Central memory CD8-positive, alpha-beta T cell (primary cell): ENCODE measurements at regions not wholly inside any gene's neighbourhood (a gene's known extent, or its start where the extent isn't known, plus 50 kb on each side); places are given as distances from the start of the nearest gene placed in this dataset.

ENCODE experiments used
- ATAC-seq: fragments of 150-1000 bp; cut with Tn5 transposase; replicated peaks from 2 replicates; pipeline ENCODE4 v1.10.0; 2022; ENCODE audit warnings: mild to moderate bottlenecking, moderate FRiP score, moderate number of reproducible peaks; ENCODE audit not compliant: poor library complexity, severe bottlenecking; ENCODE audit errors: extremely low read depth
- DNase-seq, 2 donors: peaks; one replicate each; pipeline ENCODE4 v3.0.0; 2021; ENCODE audit warnings: low spot score in 2 of 2
- H3K27ac Mint-ChIP-seq: one replicate; pipeline ENCODE4 v1.8.0; 2022; ENCODE audit warnings: low read depth, mild to moderate bottlenecking, moderate library complexity, mixed read lengths
- H3K27me3 Mint-ChIP-seq: one replicate; pipeline ENCODE4 v1.8.0; 2022; ENCODE audit warnings: mixed read lengths
- H3K36me3 Mint-ChIP-seq: one replicate; pipeline ENCODE4 v1.8.0; 2022; ENCODE audit warnings: mild to moderate bottlenecking, moderate library complexity, mixed read lengths; ENCODE audit not compliant: insufficient read depth
- H3K4me1 Mint-ChIP-seq: one replicate; pipeline ENCODE4 v1.8.0; 2022; ENCODE audit warnings: mixed read lengths
- H3K4me3 Mint-ChIP-seq: one replicate; pipeline ENCODE4 v1.8.0; 2022; ENCODE audit warnings: mild to moderate bottlenecking, moderate library complexity, mixed read lengths
- H3K9me3 Mint-ChIP-seq: one replicate; pipeline ENCODE4 v1.8.0; 2022; ENCODE audit warnings: mixed read lengths

DNA sequence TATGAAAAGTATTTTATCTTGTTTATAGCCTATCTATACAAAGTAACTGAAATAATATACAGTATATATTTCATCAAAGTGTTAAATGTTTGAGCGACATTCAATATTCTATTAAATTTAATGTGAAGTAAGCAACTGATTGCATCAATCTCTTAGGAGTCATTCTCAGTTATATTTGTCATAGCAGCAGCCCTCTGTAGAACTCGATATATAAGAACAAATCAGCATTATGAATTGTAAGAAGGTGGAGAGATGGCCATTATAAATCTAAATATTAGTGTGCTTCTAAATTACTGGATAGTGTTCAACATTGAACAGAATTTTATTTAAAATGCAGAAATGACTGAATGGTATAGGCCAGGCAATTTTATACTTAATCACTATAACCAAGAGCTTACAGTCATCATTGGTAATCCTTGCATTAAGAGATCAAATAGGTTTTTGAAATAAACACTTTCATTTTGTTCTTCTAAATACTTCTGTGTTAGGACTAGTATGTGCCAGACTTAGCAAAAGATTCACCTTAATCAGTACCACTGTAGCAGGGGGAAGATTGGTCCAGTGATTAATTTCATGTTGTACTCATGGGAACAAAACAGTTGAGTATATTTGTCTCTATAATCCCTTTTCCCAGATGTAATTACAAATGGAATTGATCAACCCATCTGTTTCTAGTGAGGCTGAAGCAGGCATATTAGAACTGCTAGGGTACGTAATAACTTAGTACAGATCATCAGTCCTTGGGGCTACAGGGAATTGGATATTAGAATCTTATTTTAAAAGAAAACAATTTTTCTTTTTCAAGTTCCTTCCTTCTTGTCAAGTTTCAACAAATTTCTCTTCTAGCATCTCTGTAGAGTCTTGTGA lies 108.3 kb upstream of the TYRP1 start:
- Mint-ChIP-seq H3K4me1 (no peaks in the 10 kb centered on the region), H3K27me3 (no peaks in the 10 kb centered on the region), H3K36me3 (no peaks in the 10 kb centered on the region), H3K4me3 (no peak overlapping the region), H3K27ac (no peak overlapping the region), H3K9me3 (peaks cover 21% of the 10 kb centered on the region)
- ATAC-seq (no peak), DNase-seq (no peak)

DNA sequence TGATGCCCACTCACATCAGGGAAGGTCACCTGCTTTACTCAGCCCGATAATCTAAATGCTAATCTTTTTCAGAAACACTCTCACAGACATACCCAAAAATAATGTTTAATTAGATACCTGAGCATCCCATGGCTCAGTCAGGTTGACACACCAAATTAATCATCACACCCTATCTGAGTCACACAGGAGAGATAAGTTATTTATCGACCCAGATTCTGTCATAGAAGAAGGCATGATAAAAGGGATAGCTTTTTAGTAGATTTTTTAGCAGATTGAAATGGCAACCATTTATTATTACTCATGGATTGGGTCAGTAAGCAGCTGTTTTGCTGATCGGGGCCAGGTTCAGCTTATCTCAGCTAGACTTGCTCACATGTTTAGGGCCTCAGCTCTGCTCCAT lies 97.8 kb upstream of the TYRP1 start:
- no peak overlapping the region for H3K4me3 Mint-ChIP-seq
- ATAC-seq, result no peak
- H3K4me1 Mint-ChIP-seq, result no peaks in the 10 kb centered on the region
- H3K27ac Mint-ChIP-seq, result no peak overlapping the region
- H3K36me3 Mint-ChIP-seq, result peaks cover 2% of the 10 kb centered on the region
- DNase-seq, result no peak
- peaks cover 27% of the 10 kb centered on the region for H3K9me3 Mint-ChIP-seq
- H3K27me3 Mint-ChIP-seq, result no peaks in the 10 kb centered on the region

DNA sequence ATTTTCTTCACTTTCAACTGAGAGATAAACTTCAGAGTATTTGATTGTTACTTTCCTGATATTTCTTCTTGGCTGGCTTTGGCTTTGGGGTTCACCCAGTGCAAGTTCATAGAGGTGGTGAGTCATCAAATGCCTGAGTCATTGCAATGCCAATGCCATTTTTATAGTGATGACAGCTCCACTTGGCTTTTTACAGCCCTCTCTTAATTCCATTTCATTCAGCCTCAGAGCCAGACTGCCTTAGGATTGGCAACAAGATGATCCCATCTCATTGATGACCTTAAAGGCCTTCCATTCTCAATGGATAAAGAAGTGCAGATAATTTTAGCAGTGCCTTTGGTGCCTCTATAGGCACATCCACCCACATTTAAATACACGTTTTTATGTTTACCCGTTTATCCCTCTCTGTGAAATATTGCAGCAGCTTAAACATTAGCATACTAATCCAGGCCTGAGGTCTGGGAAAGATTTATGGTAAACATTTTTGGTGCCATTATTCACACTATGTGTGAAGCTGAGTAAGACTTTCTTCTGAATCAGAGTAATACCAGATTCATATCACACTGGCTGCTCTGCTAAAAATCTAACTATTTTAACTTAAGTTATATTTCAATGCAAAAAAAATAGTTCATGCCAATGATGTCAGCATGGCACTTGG lies 88.9 kb upstream of the TYRP1 start:
- Mint-ChIP-seq H3K27me3 (no peaks in the 10 kb centered on the region), H3K9me3 (peaks cover 13% of the 10 kb centered on the region), H3K36me3 (no peaks in the 10 kb centered on the region), H3K4me1 (no peaks in the 10 kb centered on the region), H3K4me3 (no peak overlapping the region), H3K27ac (no peak overlapping the region)
- DNase-seq, result no peak
- ATAC-seq, result no peak

DNA sequence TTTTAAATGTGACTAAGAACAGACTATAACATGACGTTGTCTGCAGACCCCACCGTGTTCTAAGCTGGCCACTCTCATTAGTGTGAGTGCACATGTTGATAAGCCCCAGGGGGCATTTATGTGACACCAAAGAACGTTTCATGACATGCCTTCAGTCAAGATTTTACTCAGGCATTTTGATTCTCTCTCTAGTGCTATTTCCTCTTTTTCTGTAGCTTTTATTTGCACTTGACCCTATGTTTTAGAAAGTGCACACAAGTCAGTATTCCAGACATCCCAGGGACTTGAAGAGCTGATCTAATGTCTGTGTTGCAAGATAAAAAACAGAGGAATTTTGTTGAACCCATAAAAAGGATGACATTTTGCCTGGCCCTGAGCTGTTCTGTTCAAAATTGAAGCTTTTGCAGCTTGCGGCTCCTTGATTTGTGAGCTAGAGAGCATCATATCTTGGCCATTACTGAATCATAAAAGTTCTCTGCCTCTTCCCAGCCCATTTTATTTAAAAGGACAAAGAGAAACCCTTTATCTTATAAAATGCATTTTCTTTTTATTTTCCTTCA lies 80.9 kb upstream of the TYRP1 start:
- Mint-ChIP-seq H3K9me3 (peaks cover 27% of the 10 kb centered on the region), H3K4me3 (no peak overlapping the region), H3K27ac (no peak overlapping the region), H3K27me3 (no peaks in the 10 kb centered on the region), H3K4me1 (no peaks in the 10 kb centered on the region), H3K36me3 (peaks cover 2% of the 10 kb centered on the region)
- DNase-seq (no peak), ATAC-seq (no peak)

DNA sequence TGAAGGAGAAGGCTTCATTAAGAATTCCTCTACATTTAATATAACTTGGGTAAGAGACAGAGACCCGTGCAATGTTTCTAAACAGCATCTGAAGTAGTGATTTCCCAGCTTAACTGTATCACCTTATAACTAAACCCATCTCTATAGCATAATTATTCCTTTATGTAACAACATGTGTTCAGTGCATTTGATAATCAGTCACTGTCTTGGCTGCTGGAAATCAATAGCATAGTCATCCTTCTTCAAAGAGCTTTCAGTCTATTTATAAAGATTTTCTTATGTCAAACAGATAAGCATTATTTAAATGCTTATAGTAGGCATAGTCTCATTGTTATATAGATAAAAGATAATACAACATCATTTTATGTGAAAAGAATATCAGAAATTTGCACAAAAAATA lies 80.1 kb upstream of the TYRP1 start:
- Mint-ChIP-seq H3K27me3 (no peaks in the 10 kb centered on the region), H3K27ac (no peak overlapping the region), H3K36me3 (peaks cover 2% of the 10 kb centered on the region), H3K4me3 (no peak overlapping the region), H3K4me1 (no peaks in the 10 kb centered on the region), H3K9me3 (peaks cover 26% of the 10 kb centered on the region)
- no peak for DNase-seq
- ATAC-seq, result no peak

DNA sequence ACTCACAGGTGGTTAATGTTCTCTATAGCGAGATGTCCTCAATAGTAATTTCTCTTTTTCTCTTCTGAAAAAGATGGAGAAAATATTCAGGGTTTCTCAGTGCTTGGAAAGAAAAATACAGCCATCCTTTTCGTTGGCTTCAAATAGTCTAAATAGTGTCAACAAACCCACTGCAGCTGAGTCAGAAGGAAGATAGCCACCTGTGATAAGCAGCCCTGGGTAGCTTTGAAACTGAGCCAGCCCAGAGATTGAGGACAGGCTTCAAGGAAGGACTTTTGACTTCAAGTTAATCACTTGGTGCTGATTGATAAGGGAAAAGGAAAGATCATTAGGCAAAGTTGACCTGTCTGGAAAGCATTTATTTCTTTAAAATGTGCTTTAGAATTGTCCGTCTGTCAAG lies 78.7 kb upstream of the TYRP1 start:
- no peak overlapping the region for H3K27ac Mint-ChIP-seq
- H3K9me3 Mint-ChIP-seq, result peaks cover 22% of the 10 kb centered on the region
- H3K4me3 Mint-ChIP-seq, result no peak overlapping the region
- DNase-seq (no peak), ATAC-seq (no peak)
- peaks cover 2% of the 10 kb centered on the region for H3K36me3 Mint-ChIP-seq
- H3K4me1 Mint-ChIP-seq, result no peaks in the 10 kb centered on the region
- H3K27me3 Mint-ChIP-seq, result no peaks in the 10 kb centered on the region

DNA sequence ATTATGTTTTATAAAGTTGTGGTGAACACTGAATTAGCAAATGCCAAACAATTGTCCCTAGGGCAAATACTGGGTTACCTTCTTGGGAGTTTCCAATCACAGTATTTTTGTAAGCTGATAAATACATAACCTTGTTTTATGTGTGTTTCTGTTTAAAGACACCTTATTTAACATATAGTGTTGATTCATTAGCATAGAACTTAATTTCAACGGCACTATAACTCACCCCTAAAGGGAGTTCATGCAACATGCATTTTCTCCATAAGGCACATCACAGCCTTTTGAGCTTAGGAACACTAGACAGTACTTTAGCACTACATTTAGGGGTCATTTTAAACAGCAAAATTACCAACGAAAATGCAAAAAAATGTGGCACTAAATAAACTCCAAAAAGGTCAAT lies 74.2 kb upstream of the TYRP1 start:
- DNase-seq, result no peak
- no peak for ATAC-seq
- Mint-ChIP-seq H3K4me1 (no peaks in the 10 kb centered on the region), H3K36me3 (peaks cover 2% of the 10 kb centered on the region), H3K27me3 (no peaks in the 10 kb centered on the region), H3K4me3 (no peak overlapping the region), H3K27ac (no peak overlapping the region), H3K9me3 (peaks cover 9% of the 10 kb centered on the region)

DNA sequence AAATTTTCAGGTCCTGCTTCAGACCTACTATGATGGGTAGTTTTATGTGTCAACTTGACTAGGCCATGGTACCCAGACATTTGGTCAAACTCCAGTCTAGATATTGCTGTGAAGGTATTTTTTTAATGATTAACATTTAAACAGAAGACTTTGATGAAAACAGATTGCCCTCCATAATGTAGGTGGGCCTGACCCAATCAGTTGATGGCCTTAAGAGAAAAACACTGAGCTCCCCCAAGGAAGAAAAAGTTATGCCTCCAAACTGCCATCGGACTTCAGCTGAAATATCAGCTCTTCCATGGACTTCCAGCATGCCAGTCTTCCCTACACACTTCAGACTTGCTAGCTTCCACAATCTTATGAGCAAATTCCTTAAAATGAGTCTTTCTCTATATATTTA lies 67.3 kb upstream of the TYRP1 start:
- ATAC-seq (no peak), DNase-seq (no peak)
- Mint-ChIP-seq H3K4me3 (no peak overlapping the region), H3K27me3 (no peaks in the 10 kb centered on the region), H3K36me3 (peaks cover 1% of the 10 kb centered on the region), H3K4me1 (no peaks in the 10 kb centered on the region), H3K27ac (no peak overlapping the region), H3K9me3 (peaks cover 19% of the 10 kb centered on the region)

DNA sequence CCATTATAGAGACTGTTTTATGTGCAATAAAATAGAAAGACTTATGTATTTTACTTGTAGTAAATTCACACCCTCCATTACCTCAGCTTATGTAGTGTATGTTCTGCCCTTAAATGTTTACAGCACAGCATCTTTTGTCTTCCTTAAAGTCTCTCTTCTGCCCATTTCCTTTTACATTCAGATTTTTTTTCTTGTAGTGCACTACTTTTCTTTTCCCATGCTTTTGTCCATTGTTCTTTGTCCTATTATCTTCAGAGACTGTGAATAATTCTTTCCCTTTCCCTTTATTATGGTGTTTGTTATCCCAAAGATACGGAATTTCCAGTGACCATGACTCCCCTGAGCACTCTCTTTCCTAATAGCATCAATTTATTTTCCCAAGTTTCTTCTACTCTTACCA lies 66.1 kb upstream of the TYRP1 start:
- Mint-ChIP-seq H3K4me3 (no peak overlapping the region), H3K27ac (no peak overlapping the region), H3K27me3 (no peaks in the 10 kb centered on the region), H3K9me3 (peaks cover 26% of the 10 kb centered on the region), H3K4me1 (no peaks in the 10 kb centered on the region), H3K36me3 (peaks cover 1% of the 10 kb centered on the region)
- DNase-seq (no peak), ATAC-seq (no peak)

DNA sequence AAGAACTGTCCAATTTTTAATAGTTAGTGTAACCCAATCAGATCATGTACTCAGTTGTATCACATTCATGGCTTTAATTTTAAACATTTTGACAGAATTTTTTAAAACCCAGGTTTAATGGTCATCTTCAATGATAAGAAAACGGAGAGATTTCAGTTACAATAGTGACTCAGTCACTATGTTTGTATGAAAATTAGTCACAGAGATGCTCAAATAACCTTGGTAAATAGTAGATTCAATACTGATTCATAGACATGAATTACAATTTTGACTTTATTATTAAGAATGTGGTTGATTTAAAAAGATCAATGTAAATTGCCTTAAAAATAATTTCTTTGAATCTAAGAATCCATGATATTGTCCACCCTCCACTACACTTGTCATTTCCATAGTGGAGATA lies 64.6 kb upstream of the TYRP1 start:
- Mint-ChIP-seq H3K4me3 (no peak overlapping the region), H3K27ac (no peak overlapping the region), H3K9me3 (peaks cover 27% of the 10 kb centered on the region), H3K27me3 (no peaks in the 10 kb centered on the region), H3K36me3 (peaks cover 1% of the 10 kb centered on the region), H3K4me1 (no peaks in the 10 kb centered on the region)
- ATAC-seq (no peak), DNase-seq (no peak)

DNA sequence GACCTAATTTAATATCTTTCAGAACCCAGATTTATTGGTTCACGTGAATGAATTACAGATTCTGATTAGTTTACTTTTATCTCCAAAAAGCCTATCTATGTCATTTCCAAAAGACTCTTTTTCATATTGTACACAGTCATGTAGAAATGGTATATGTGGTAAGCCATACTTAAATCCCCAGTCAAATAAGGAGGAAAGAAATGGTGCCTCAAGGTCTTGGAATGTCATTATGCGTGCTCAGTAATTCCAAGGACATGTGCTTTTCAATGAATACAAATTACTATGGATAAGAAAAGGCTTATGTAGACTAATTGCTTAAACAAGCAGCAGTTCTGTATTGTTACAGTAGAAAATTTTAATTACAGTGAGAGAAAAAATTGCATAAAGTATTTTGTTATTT lies 64.1 kb upstream of the TYRP1 start:
- no peak overlapping the region for H3K27ac Mint-ChIP-seq
- H3K27me3 Mint-ChIP-seq, result no peaks in the 10 kb centered on the region
- peaks cover 27% of the 10 kb centered on the region for H3K9me3 Mint-ChIP-seq
- H3K36me3 Mint-ChIP-seq, result peaks cover 1% of the 10 kb centered on the region
- H3K4me3 Mint-ChIP-seq, result no peak overlapping the region
- ATAC-seq (no peak), DNase-seq (no peak)
- no peaks in the 10 kb centered on the region for H3K4me1 Mint-ChIP-seq

DNA sequence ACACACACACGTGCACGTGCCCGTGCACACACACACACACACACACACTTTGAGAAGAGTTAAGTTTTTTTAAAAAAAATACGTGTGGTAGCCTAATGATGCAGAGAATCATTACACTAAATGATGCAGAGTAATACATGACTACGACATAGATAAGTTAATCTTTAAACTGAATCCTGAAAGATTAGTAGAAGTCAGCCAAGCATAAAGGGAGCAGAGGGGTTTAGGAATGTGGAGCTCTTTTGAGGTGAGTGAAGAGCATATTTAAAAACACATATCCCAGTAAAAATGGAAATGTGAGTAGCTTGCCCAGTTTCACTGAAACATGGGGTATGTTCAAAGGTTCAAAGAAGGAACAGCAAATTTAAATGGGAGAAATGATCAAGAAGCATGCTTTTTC lies 61.3 kb upstream of the TYRP1 start:
- Mint-ChIP-seq H3K36me3 (peaks cover 1% of the 10 kb centered on the region), H3K9me3 (peaks cover 29% of the 10 kb centered on the region), H3K4me1 (no peaks in the 10 kb centered on the region), H3K27ac (no peak overlapping the region), H3K4me3 (no peak overlapping the region), H3K27me3 (no peaks in the 10 kb centered on the region)
- ATAC-seq (no peak), DNase-seq (no peak)
